HG02798 (cell line): ENCODE measurements at regions not wholly inside any gene's neighbourhood (a gene's known extent, or its start where the extent isn't known, plus 50 kb on each side); places are given as distances from the start of the nearest gene placed in this dataset.
"Not testable (repeated sequence)": the region's sequence is repeated elsewhere in the genome, so short reads cannot be mapped to it uniquely, and the experiment has no call there.

ENCODE experiments used
- ATAC-seq: cut with Tn5 transposase; IDR thresholded peaks from one replicate; pipeline ENCODE4 v1.9.1; 2021; ENCODE audit warnings: mild to moderate bottlenecking; ENCODE audit not compliant: unreplicated experiment, poor library complexity

DNA sequence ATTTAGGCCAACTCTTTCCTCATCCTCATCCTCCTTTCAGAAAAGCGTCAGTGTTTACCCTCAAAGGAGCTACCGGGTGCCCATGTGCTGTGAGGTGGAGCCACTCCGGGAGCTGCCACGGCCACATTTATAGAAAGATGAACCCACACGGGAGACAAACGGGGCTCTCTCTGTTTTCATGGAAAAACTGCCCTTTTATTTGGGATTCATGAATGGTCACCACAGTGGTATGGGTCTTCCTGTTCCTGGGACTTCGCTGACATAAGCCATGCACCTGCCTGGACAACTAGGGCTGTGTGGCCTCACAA, 224.2 kb downstream of the ZIC5 start:
- ATAC-seq, result no peak

DNA sequence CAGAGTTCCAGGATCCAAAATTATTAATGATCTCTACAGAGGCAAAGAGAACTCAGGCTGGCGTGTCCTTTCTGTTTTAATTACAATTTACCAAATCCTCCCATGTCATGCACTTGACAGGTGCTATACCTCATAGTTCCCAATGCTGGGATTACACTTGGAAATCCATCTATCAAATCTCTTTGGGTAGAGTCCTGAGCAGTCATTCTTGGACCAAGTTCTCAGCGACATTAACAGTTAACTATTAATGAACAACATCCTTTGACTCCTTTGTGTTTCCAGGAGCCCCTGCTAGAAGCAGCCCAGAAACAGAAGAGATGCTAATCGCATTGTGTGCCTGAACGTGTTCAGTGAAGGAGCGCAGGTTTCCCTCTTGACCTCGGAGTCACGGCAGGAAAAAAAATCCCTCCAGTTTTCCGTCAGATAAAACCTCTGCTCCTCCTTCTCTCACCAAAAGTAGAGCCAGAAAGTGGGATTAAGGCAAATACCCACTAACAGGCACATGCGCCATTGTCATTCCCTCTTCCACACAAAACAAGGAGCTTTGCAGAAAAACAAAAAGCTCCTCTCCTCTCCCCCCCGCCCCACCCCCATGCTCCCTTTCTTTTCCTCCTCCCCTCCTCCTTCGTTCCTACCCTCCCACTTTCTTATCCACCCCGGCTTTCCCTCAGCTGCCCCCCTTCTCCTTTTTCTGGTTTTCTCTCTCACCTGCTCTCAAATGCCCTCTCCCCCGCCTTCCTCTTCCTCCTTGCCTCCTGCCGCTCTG, 224.7 kb downstream of the ZIC5 start:
- no peak for ATAC-seq

DNA sequence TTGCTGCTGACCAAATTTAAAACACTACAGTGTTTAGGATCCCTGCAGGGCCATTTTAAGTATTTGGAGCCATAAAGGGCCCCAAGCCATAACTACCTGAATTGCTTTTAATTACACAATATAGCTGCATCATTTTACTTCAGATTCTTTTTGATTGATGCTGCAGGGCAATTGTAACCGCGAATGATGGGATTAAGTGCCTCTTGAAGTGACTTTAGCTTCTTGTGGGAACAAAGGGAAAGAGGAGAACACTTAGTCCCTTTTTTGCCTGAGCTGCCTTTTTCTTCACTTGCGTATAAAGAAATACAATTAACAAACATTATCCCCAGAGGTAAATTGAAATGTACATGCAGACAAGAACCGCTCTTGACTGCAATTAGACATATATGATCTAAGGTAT, 228.5 kb downstream of the ZIC5 start:
- no peak for ATAC-seq

DNA sequence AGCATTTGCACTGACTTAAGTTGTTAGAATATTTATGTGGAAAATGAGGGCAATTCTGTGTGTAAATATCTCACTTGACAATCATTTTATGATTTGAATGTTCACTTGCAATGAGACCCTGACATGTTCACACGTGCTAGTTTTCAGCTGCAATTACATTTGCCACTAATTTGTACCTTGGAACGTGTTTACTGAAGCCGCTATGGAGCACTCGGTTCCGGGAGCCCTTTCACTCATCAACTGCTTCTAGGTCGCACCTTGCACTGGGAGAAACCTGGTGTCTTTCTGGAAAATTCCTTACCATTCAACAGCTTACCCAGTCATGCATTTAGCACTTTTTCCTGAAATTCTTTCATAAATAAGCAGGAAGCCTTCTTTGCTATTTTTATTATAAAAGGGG, 229.6 kb downstream of the ZIC5 start:
- no peak for ATAC-seq

DNA sequence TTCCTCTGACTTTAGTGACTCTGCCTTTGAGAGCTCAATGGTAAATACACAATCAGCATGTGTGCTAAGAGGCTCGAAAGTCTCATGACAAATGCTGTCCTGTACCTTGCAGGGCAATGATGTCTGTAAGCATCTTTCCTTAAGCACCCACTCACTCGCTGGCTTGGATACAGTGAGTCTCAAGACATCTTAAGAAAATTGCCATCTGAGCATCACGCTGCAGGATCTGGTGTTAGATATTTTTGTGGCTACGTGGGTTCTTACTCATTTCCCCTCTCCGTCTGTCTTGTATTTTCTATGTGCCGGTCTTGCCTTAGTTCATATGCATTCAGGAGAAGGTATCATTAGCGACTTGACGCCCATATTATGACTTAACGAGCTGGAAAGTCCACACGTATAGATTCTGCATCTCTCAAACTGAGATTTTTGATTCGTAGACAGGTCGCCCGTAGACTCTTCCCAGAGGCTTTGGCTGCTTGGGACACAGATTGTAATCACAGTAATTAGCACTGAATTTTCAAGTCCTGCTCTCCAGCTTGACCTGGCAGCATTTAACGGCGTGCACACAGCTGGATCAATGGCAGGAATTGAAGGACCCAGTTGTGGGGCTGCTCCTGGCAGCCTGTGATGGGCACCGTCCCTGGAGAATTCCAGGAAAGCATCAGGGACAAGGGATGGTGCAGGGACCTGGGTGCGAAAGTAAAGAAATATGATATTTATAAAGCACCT, 231.2 kb downstream of the ZIC5 start:
- no peak for ATAC-seq

DNA sequence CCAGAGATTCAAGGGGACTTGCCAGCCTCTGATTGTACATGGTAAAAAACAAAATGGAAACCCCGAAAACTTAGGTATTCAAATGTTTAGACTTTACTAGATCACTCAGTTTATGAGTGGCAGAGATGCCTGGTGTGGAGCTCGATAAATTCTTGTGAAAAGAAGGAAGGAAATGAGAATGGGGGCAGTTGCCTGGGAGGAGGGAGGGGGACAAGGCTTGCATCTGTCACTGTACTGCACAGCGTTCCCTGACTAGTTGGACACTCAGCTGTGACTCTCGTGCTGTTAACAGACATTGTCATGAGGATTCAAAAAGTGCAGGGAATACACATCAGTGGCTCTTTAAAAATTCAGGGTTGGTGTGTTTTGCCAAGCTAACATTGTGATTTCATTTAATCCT, 232.9 kb downstream of the ZIC5 start:
- no peak for ATAC-seq

DNA sequence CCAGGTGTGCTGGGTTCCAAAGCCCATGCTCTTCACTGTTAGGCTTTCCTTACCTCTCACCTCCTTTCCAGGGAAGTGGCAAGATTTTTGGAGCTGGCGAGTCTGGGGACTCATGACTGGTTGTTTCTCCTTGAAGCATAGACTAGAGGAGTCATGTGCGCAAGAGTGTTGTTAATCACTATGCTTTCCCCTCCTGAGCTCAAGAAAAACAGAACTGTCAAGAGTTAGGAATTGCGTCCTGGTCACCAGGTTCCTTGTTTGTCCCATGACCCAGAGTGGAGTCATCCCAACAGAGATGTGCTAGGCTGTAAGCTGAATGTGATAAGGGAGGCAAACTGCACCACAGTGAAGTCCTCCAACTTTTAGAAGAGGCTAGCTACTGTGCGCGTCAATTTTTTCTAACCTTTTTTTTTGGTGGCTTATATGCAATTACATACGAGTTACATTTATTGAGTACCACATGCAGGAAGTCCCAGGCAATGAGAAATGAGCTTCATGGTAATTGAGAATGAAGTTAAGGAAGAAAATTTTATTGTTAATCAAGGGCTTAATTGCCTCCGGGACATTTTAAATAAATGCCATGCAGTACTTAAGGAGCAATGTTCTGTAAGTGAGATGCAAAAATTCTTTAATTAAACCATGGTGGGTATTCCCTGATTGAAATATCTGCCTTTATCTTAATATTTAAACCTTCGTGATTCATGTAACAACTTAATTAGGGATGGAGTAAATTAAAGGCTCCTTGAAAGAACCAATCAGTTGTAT, 233.9 kb downstream of the ZIC5 start:
- no peak for ATAC-seq

DNA sequence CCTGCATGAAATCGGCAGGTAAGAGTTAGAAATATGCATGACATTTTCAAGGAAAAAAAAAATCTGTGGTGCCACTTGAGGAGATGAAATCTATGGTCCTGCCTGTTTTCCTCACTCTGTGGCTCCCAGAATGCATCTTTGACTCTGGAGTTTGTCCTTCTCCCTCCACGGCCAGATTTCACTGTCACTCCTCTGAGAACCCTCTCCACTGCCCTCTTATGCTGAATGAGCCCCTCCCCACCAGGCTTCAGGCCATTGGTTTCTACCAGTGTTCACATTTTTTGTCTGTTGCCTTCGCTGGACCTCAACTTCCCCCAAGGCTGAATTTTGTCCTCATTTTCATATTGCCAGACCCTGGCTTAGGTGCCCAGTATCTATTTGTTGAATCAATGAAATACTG, 235.0 kb downstream of the ZIC5 start:
- no peak for ATAC-seq

DNA sequence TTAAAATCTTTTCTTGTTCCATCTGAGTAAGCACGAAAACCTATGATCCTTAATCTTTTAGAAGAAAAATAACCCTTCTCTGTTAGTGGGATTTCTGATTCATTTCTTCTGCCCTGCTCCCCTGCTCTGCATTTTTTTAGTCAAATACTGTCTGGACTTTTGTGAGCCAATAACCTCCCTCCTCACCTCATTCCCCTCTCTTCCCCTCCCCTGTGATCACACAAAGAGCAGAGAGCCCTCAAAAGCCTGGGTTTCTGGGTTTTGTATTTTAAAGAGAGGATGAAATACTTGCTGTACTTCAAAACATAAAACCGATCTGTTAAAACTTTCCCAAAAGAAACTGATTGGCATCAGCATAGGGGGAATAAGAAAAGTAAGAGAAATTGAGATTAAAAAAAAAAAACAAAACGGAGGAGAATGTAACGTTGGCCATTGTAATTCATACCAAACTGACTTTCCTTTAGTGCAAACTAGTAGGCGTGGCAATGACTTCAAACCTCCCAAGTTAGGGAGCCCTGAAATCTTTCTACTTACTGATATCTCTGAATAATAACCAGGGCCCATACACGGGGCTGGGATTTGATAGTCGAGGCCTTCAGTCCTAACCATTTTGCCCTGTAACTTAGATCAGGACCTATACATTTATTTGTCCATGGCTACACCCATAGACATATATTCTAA, 232.9 kb downstream of the TM9SF2 start:
- no peak for ATAC-seq

DNA sequence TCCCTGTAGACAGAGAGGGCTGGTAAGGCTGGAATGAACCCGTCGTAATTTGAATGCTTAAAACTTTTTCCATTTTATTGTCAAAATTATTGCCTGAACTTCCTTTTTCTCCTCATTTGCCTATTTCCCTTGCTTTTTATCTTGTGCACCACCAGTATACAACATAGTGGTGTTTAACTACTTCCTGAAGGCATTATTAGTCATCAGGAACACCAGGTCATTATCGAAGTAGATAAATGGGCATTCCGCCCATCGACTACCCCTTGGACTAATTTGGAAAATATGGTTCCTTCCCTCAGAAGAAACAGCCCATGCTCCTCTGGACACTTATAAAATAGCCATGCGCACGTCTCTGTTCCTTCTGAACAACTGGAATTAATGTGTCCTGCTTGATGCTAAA, 232.1 kb downstream of the TM9SF2 start:
- no peak for ATAC-seq

DNA sequence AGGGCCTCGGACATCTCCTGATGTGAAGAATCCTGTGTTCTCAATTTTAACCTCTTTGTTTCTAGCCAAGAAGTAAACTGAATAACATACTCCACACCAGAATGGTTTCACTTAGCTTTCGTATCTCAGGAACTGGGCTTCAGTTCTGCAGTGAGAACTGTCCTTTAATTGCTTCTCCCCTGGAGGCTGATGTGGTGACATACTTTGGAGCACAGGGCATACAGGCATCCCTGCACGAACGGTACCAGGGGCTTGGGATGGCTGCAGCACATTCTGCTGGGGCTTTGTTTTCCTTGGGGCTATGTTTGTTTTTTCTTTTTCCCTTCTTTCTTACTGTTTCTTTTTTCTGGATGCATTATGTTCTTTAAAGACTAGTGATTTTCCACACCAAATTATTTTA, 230.5 kb downstream of the TM9SF2 start:
- no peak for ATAC-seq

DNA sequence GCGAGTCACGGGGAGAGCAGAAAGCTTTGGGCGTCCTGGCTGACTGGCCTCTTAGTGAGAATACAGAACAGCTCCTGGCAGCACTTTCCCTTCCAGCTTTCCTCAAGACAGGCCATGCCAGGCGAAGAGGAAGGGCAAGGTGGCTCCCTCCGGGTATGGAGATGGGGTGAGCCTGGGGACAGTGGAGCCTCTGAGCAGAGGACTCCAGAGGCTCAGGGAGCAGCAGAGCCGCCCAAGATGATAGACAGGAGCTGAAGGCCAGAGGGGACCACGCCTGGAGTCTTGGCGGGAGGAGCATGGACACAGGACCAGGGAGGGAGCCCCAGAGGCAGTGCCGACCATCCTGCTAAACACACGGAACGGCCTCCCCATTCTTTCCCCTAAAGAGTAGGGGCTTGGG, 229.1 kb downstream of the TM9SF2 start:
- no peak for ATAC-seq

DNA sequence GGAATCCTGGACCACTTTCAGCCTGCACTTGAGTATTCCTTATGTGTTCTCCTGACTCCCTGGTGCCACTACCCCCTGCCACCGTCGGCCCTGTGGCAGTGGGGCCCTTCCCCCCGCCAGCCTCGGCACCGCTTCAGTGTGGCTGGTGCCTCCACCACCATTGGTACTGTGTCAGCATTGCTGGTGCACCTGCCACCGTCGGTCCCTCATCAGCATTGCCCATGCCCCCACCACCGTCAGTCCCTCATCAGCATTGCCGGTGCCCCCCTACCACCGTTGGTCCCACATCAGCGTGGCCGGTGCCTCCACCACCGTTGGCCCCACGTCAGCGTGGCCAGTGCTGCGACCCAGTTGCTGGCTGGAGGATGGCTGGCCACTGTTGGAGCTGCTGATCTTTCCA, 228.5 kb downstream of the TM9SF2 start:
- ATAC-seq, result no peak

DNA sequence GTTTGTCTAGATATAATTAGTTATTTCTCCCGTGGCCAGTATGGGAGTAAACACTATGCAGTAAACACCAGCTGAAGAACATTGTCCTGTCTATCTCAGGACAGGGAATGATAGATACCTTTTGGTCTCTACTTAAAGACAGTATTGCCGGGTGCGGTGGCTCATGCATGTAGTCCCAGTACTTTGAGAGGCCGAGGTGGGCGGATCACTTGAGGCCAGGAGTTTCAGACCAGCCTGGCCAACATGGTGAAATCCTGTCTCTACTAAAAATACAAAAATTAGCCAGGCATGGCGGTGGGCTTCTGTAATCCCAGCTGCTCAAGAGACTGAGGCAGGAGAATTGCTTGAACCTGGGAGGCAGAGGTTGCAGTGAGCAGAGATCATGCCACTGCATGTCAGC, 226.4 kb downstream of the TM9SF2 start:
- not testable (repeated sequence) for ATAC-seq

DNA sequence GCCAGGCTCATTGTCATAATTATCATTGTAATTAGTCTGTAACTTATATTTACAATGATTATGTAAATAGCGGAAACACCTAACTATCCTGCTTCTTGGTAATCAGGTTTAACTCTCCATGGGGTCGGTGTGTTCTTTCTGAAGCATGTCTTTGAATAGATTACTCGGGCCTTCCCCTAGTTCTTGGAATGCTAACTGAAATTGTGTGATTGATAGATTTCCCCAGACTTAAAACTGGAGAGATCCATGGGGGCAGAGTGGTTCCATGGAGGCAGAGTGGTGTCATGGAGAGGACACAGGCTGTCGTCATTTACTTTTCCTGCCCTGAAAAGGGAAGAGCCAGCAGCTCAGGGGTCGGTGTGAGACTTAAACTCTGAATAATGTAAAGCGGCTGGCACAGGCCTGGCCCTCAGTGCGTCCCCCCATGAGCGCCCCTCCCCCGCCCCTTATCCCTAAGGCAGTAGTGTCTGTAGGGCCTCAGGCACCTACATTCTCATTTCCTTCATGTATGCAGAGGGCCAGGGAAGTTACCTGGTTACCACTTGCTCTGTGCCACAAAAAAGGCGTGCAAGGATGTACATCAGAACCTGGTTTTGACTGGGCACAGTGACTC, 225.1 kb downstream of the TM9SF2 start:
- ATAC-seq, result no peak

DNA sequence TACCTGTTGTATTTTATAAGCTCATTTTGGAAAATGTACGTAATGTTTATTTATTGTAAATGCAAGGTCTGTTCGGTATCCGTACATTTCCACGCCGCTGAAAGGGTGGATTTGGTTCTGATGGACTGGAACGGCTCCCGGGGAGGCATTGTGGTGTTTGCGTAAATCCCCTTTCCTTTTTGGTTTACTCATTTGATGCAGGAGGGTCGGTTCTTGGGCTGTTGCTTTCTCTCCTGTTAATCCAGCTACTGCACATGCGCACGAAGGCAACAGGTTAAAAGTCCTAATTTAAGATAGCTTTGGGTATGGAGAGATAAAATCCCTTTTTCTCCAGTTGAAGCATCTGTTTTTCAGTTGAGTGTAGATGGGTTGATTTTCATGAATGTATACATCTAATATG, 224.4 kb downstream of the TM9SF2 start:
- no peak for ATAC-seq

DNA sequence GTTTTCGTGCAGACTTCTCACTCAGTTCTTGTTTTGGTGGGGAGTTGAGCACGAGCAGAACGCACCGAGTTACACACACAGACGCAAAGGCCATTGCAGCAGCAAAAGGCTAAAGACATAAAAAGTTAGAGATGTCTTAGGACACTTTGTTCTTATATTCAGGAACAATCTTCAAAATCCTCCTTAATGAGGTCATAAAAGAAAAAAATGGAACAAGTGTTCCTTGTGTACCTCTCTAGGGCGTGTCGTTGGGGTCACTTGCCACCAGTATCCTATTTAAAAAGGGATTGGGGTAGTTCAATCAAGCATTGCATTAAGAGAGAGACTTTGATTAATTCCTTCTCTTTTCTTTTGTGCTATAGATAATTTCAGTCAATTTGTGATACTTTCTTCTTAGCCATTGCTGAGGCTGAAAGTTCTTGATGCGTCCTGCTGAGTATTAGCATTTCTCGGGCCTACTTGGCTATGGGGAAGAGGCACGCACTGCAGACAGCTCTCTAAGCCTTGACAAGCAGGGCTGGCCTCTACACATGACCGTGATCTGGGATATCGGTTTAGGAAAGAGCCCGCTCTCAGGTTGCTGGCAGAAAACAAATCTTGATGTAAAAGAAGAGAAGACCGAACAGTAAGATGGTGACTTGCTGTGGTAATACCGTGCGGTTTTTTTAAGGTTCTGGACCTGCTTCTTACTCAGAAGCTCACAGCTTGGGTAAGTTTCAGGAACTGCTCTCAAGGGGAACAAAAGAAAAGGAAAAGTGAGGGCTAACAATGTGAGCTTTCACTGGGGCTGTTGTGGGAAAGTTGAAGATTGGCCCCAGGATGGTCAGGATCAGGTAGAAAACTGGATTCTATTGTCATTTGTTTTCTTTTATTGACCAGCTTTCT, 223.6 kb downstream of the TM9SF2 start:
- no peak for ATAC-seq

DNA sequence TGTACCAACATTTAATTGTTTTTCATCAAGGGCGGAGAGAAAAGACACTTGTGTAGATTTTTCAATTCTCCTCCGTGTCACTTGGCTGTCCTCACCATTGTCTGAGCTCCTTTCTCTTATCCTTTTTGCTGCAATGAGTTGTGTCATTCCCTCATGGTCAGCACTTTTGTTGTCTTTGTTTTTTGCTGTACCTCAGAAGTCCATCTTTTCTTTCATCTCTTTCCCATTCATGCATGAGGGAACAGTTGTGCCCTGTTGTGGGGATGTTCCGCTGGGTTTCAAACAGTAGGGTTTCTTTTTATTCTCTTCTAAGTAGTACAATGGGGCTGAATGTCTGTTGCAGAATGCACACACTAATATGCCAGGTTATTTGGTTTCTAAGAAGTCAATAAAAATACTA, 222.6 kb downstream of the TM9SF2 start:
- no peak for ATAC-seq

DNA sequence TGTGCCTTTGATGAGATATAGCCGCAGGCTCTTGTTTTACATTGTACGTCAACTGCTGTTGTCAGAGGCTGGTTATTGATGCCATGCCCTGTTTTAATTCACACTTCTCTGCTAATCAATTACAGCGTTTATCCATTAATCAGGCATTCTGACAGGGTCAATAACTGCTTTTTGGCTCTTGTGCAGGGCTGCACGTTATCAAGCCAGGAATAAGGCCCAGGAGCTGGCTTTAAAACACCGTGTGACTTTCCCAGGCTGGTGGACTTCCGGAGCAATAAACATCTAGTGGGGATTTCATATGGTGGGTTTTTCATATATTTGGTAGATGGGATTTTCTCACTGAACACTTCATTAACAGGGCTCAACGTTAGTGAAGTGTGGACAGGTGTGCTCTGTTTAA, 221.7 kb downstream of the TM9SF2 start:
- no peak for ATAC-seq
